NCI-H2171 treated with DMSO at 0.1 percent for 48 hours (cell line): ENCODE measurements at regions not wholly inside any gene's neighbourhood (a gene's known extent, or its start where the extent isn't known, plus 50 kb on each side); places are given as distances from the start of the nearest gene placed in this dataset.
"Not testable (repeated sequence)": the region's sequence is repeated elsewhere in the genome, so short reads cannot be mapped to it uniquely, and the experiment has no call there.

Source experiments
- DNase-seq: peaks from one replicate; lab custom pipeline; 2025; lab: John Stamatoyannopoulos, UW

- DNase-seq = no peak
Observed at GRCh38 chr16:87098976-87099720, 218.0 kb downstream of the C16orf95 start.

GRCh38 chr16:87100306-87101058, 216.7 kb downstream of the C16orf95 start:
- DNase-seq = peak; percentile 37

GRCh38 chr16:87101903-87102302, 215.3 kb downstream of the C16orf95 start:
- DNase-seq = no peak

- DNase-seq = no peak
Observed at GRCh38 chr16:87107201-87107600, 210.0 kb downstream of the C16orf95 start.

GRCh38 chr16:87108278-87108677, 208.9 kb downstream of the C16orf95 start:
- no peak for DNase-seq

- DNase-seq = no peak
Observed at GRCh38 chr16:87108941-87109340, 208.3 kb downstream of the C16orf95 start.

GRCh38 chr16:87114832-87115231, 202.4 kb downstream of the C16orf95 start:
- no peak for DNase-seq

- DNase-seq = no peak
Observed at GRCh38 chr16:87115646-87116045, 201.5 kb downstream of the C16orf95 start.

- no peak for DNase-seq
Observed at GRCh38 chr16:87117936-87118335, 199.3 kb downstream of the C16orf95 start.

- DNase-seq = no peak
Observed at GRCh38 chr16:87119168-87119567, 198.0 kb downstream of the C16orf95 start.

- DNase-seq = no peak
Observed at GRCh38 chr16:87119748-87120147, 197.4 kb downstream of the C16orf95 start.

- no peak for DNase-seq
Observed at GRCh38 chr16:87121816-87122215, 195.4 kb downstream of the C16orf95 start.

GRCh38 chr16:87123356-87124001, 193.7 kb downstream of the C16orf95 start:
- DNase-seq = no peak

GRCh38 chr16:87124405-87124804, 192.8 kb downstream of the C16orf95 start:
- DNase-seq = not testable (repeated sequence)

GRCh38 chr16:87125206-87126155, 191.7 kb downstream of the C16orf95 start:
- DNase-seq = no peak

- peak; percentile 24 for DNase-seq
Observed at GRCh38 chr16:87126403-87127025, 190.7 kb downstream of the C16orf95 start.

GRCh38 chr16:87127061-87127765, 190.0 kb downstream of the C16orf95 start:
- DNase-seq = no peak

- DNase-seq = no peak
Observed at GRCh38 chr16:87127766-87128147, 189.4 kb downstream of the C16orf95 start.

GRCh38 chr16:87129771-87130170, 187.4 kb downstream of the C16orf95 start:
- DNase-seq = no peak
